GM06990 (cell line): ENCODE measurements at regions not wholly inside any gene's neighbourhood (a gene's known extent, or its start where the extent isn't known, plus 50 kb on each side); places are given as distances from the start of the nearest gene placed in this dataset.

Experiments used
- DNase-seq: peaks from one replicate; pipeline ENCODE4 v3.0.0-alpha.2; 2011; ENCODE audit not compliant: insufficient read length; ENCODE audit errors: extremely low read depth
- H3K27me3 ChIP-seq: replicated peaks from 2 replicates; pipeline ENCODE4 v1.6.0; 2011; ENCODE audit warnings: low read length; ENCODE audit not compliant: control insufficient read depth, insufficient read depth
- H3K36me3 ChIP-seq: 2 replicates; pipeline ENCODE4 v1.5.1; 2011; ENCODE audit warnings: low read length; ENCODE audit not compliant: control insufficient read depth, insufficient read depth
- H3K4me3 ChIP-seq: replicated peaks from 2 replicates; pipeline ENCODE4 v1.5.1; 2011; ENCODE audit warnings: low read depth, mild to moderate bottlenecking, control low read depth, low read length
- CTCF ChIP-seq: IDR thresholded peaks from 2 replicates; pipeline ENCODE4 v1.5.1; 2011; ENCODE audit warnings: low read length, control low read depth, mild to moderate bottlenecking, inconsistent platforms; ENCODE audit not compliant: insufficient read depth, poor library complexity, severe bottlenecking

- no peaks in the 10 kb centered on the region for H3K27me3 ChIP-seq
- TF ChIP-seq CTCF = no peak
- H3K36me3 ChIP-seq = no peaks in the 10 kb centered on the region
These were observed 972.0 kb upstream of the RBFOX1 start for GRCh38 chr16:6360641-6361040.

GRCh38 chr16:6356911-6357310, 975.7 kb upstream of the RBFOX1 start:
- no peaks in the 10 kb centered on the region for H3K36me3 ChIP-seq
- no peak overlapping the region for H3K4me3 ChIP-seq
- no peak for TF ChIP-seq CTCF
- H3K27me3 ChIP-seq = no peaks in the 10 kb centered on the region
- DNase-seq = no peak

More at GRCh38 chr16:6360641-6361040, 972.0 kb upstream of the RBFOX1 start:
- H3K4me3 ChIP-seq = no peak overlapping the region
- no peak for DNase-seq

GRCh38 chr16:6349725-6350124, 982.9 kb upstream of the RBFOX1 start:
- no peak for DNase-seq
- Histone ChIP-seq H3K4me3 (no peak overlapping the region), H3K27me3 (no peaks in the 10 kb centered on the region), H3K36me3 (no peaks in the 10 kb centered on the region)
- TF ChIP-seq CTCF = no peak

- no peak for TF ChIP-seq CTCF
- no peak for DNase-seq
- Histone ChIP-seq H3K27me3 (no peaks in the 10 kb centered on the region), H3K36me3 (no peaks in the 10 kb centered on the region), H3K4me3 (no peak overlapping the region)
These were observed 987.6 kb upstream of the RBFOX1 start for GRCh38 chr16:6345090-6345489.

- no peak for TF ChIP-seq CTCF
- no peak for DNase-seq
- no peaks in the 10 kb centered on the region for H3K27me3 ChIP-seq
- H3K36me3 ChIP-seq = no peaks in the 10 kb centered on the region
- H3K4me3 ChIP-seq = no peak overlapping the region
These were observed 989.5 kb upstream of the RBFOX1 start for GRCh38 chr16:6343157-6343556.

- no peak overlapping the region for H3K4me3 ChIP-seq
- no peaks in the 10 kb centered on the region for H3K36me3 ChIP-seq
- no peak for DNase-seq
- H3K27me3 ChIP-seq = no peaks in the 10 kb centered on the region
- TF ChIP-seq CTCF = no peak
These were observed 990.7 kb upstream of the RBFOX1 start for GRCh38 chr16:6341981-6342380.
